ENCODE measurements at regions not wholly inside any gene's neighbourhood (a gene's known extent, or its start where the extent isn't known, plus 50 kb on each side); places are given as distances from the start of the nearest gene placed in this dataset.
"Not testable (repeated sequence)": the region's sequence is repeated elsewhere in the genome, so short reads cannot be mapped to it uniquely, and the experiment has no call there.

GRCh38 chr5:2113348-2114131, 230.8 kb upstream of the IRX4 start:
- DNase-seq: peak in 1 of 3 experiments; percentile 16

- peak in 2 of 3 experiments; percentile 18 to 75 for DNase-seq
Observed at GRCh38 chr5:2112173-2113025, 229.7 kb upstream of the IRX4 start.

GRCh38 chr5:2111569-2112105, 228.9 kb upstream of the IRX4 start:
- no peak for DNase-seq

GRCh38 chr5:2110934-2111462, 228.3 kb upstream of the IRX4 start:
- no peak for DNase-seq

- no peak for DNase-seq
Observed at GRCh38 chr5:2110137-2110933, 227.6 kb upstream of the IRX4 start.

GRCh38 chr5:2109566-2109965, 226.8 kb upstream of the IRX4 start:
- DNase-seq: no peak

- DNase-seq: no peak
Observed at GRCh38 chr5:2106721-2107120, 224.0 kb upstream of the IRX4 start.

GRCh38 chr5:2105141-2105540, 222.4 kb upstream of the IRX4 start:
- no peak for DNase-seq

GRCh38 chr5:2103940-2104339, 221.2 kb upstream of the IRX4 start:
- DNase-seq: no peak

GRCh38 chr5:2102819-2103776, 220.4 kb upstream of the IRX4 start:
- DNase-seq: no peak

GRCh38 chr5:2101685-2102084, 219.0 kb upstream of the IRX4 start:
- DNase-seq: no peak

GRCh38 chr5:2096887-2097505, 214.3 kb upstream of the IRX4 start:
- DNase-seq: no peak

- no peak for DNase-seq
Observed at GRCh38 chr5:2095011-2095410, 212.3 kb upstream of the IRX4 start.

- no peak for DNase-seq
Observed at GRCh38 chr5:2094616-2094995, 211.9 kb upstream of the IRX4 start.

GRCh38 chr5:2093859-2094615, 211.3 kb upstream of the IRX4 start:
- no peak for DNase-seq

GRCh38 chr5:2091921-2092320, 209.2 kb upstream of the IRX4 start:
- peak in 2 of 3 experiments; percentile 13 to 14 for DNase-seq

- no peak for DNase-seq
Observed at GRCh38 chr5:2087980-2088379, 205.3 kb upstream of the IRX4 start.

- DNase-seq: no peak
Observed at GRCh38 chr5:2075365-2075764, 192.6 kb upstream of the IRX4 start.

- no peak for DNase-seq
Observed at GRCh38 chr5:2071562-2071961, 188.8 kb upstream of the IRX4 start.

- DNase-seq: not testable (repeated sequence)
Observed at GRCh38 chr5:2070787-2071186, 188.1 kb upstream of the IRX4 start.

All from NCI-H1417 (cell line).